Retina (tissue), 1 donor: ENCODE measurements at regions not wholly inside any gene's neighbourhood (a gene's known extent, or its start where the extent isn't known, plus 50 kb on each side); places are given as distances from the start of the nearest gene placed in this dataset.
"Not testable (repeated sequence)": the region's sequence is repeated elsewhere in the genome, so short reads cannot be mapped to it uniquely, and the experiment has no call there.

Experiments
- DNase-seq: peaks from one replicate; pipeline ENCODE4 v3.0.0-alpha.2; 2016

DNA sequence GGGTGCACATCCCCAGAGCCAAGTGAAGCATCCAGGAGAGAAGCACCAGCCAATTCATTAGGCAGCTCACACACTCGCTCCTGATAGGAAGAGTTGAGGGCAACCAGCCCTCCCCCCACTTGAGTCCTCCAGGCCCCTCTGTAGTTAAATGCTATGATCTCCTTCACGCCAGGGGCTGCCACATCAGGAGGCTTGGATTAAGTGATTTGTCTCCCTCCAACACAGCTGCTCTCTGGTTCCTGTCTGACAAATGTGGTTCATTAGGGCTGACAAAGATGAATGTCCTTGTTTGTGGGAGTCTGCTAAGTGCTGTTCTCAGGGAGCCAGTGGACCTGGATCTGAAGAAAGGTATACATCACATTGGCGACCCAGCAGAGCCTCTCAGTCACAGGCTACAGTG lies 94.5 kb upstream of the WSCD1 start:
- DNase-seq, result peak; percentile 48

- peak; percentile 27 for DNase-seq
These were observed 93.9 kb upstream of the WSCD1 start for GRCh38 chr17:5976251-5976650.

DNA sequence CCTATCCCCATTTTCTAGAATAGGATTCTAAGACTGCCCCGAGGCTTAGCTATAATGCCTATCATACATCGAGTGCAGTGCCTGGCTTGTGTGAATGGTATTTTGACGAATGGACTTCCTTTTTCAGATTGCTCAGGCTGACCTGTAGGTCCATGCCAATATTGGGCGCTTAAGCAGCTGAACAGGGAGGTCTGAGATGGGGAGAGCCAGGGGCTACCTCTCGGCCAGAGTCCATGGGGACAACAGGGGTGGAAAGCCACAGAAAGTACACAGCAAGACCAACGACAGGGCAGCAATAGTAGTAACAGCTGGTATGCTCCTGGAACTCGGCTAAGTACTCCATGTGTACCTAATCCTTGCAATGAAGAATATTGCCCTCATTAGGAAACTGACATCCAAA lies 91.7 kb upstream of the WSCD1 start:
- DNase-seq, result no peak

DNA sequence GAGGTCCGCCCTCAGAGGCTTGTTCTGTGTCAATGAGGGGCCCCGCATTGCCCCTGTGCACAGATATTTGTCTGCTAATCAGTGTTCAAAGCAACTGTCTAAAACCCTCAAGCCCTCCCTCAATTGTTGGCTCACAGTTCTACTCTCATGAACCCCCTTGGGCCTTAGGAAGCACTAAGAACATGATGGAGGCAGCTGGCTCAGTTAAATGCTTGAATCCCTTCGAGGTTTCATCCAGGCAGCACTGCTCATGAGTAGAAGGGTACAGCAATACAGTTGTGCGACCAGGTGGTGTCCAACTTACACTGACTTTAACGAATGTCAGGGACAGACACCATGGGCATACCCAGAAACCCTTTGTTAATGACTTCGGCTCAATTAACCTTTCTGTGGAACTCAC lies 89.2 kb upstream of the WSCD1 start:
- DNase-seq, result peak; percentile 33

- no peak for DNase-seq
These were observed 83.5 kb upstream of the WSCD1 start for GRCh38 chr17:5986644-5987043.

- no peak for DNase-seq
These were observed 69.8 kb upstream of the WSCD1 start for GRCh38 chr17:6000426-6000825.

DNA sequence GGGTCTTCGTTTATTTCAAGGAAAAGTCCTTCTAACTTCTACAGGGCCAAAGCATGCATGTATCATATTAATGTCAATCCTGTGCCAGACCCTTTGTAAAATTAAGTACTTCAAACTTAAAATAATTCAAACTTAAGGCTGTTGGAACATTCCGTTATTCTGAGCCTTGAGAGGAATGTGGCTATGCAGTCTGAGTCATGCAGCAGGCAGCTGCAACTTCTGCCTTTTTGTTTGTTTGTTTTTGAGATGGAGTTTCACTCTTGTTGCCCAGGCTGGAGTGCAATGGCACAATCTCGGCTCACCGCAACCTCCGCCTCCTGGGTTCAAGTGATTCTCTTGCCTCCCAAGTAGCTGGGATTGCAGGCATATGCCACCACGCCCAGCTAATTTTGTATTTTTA lies 67.0 kb upstream of the WSCD1 start:
- DNase-seq, result not testable (repeated sequence)

GRCh38 chr17:6005939-6006338 lies 64.2 kb upstream of the WSCD1 start:
- DNase-seq, result no peak

DNA sequence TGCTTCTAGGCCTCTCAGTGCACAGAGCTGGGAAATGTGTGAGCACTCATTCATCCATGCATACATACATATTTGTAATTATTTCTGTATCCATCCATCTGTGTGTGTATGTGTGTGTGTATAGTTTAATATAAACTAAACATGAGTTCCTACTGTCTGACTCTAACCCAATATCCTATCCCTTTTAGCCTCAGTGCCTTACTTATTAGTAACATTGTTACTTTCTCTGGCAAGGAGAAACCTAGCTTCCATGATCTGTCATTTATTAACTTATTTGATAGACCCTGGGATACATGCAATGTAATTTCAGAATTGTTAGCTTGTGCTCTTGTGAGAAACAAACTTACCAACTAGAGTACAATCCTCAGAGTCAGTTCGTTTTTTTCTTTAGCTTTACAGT lies 59.0 kb upstream of the WSCD1 start:
- DNase-seq, result no peak

DNA sequence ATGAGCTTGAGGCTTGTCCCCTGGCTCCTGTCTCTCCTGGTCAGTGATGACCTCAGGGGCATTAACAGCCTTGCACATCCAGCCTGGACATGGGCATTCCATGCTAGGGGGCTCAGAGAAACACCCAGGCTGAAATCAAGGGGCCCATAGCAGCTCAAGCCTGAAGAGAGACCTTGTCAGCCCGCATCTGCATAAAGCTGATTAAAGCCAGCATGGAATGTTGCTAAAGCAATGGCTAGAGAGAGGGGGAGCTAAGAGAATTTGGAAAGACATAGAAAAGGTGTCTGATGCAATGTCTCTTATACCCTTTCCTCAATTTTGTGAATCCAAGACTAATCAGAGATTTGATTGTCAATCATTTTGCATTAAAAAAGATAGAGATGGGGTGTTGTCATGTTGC lies 51.4 kb upstream of the WSCD1 start:
- DNase-seq, result no peak

GRCh38 chr17:6019959-6020358 lies 50.2 kb upstream of the WSCD1 start:
- no peak for DNase-seq

- DNase-seq, result no peak
These were observed 49.7 kb upstream of the WSCD1 start for GRCh38 chr17:6020376-6021010.
